ENCODE measurements at regions not wholly inside any gene's neighbourhood (a gene's known extent, or its start where the extent isn't known, plus 50 kb on each side); places are given as distances from the start of the nearest gene placed in this dataset.

GRCh38 chr5:125673359-125673950 is 749.8 kb upstream of the GRAMD2B start:
- Mint-ChIP-seq H3K27me3 (ENCODE audit: insufficient read depth, unreplicated experiment) (no peaks in the 10 kb centered on the region), H3K4me3 (ENCODE audit: unreplicated experiment) (no peak overlapping the region), H3K4me1 (ENCODE audit: low read depth, unreplicated experiment) (peaks cover 6% of the 10 kb centered on the region), H3K9me3 (ENCODE audit: unreplicated experiment) (peaks cover 18% of the 10 kb centered on the region), H3K36me3 (ENCODE audit: insufficient read depth, unreplicated experiment) (no peaks in the 10 kb centered on the region), H3K27ac (ENCODE audit: unreplicated experiment) (no peak overlapping the region)
- no peak for TF ChIP-seq CTCF (IDR thresholded peaks at IDR 0.05; ENCODE audit: insufficient read depth in 1 of 2, low read depth in 1 of 2, low read length in 1 of 2, severe bottlenecking in 1 of 2, unreplicated experiment in 1 of 2)
- BruUV-seq (replicated peaks): no TSS peak
- H3K27me3 ChIP-seq (replicated peaks; ENCODE audit: control insufficient read depth, insufficient read depth, low read length): no peaks in the 10 kb centered on the region
- no peaks in the 10 kb centered on the region for H3K36me3 ChIP-seq (ENCODE audit: control insufficient read depth, insufficient read depth, low read length)
- ChIA-PET POLR2A (no interaction called here), CTCF (no interaction called here)
- H3K4me3 ChIP-seq (ENCODE audit: low read depth, low read length): no peak overlapping the region
- DNase-seq: no peak
- intact Hi-C loops (cut with micrococcal nuclease; ENCODE audit: unreplicated experiment): no loop called here
- H3K4me1 ChIP-seq: peaks cover 10% of the 10 kb centered on the region
- no peaks in the 10 kb centered on the region for H3K9me3 ChIP-seq

- BruUV-seq (replicated peaks): no TSS peak
- no peak for DNase-seq
These were observed 743.7 kb upstream of the GRAMD2B start for GRCh38 chr5:125679522-125679921.

GRCh38 chr5:125683669-125684068 is 739.5 kb upstream of the GRAMD2B start:
- Histone ChIP-seq H3K4me3 (ENCODE audit: low read depth, low read length) (no peak overlapping the region), H3K36me3 (ENCODE audit: control insufficient read depth, insufficient read depth, low read length) (no peaks in the 10 kb centered on the region), H3K4me1 (peaks cover 12% of the 10 kb centered on the region), H3K9me3 (no peaks in the 10 kb centered on the region), H3K27me3 (replicated peaks; ENCODE audit: control insufficient read depth, insufficient read depth, low read length) (no peaks in the 10 kb centered on the region)
- DNase-seq: no peak
- no peak for TF ChIP-seq CTCF (IDR thresholded peaks at IDR 0.05; ENCODE audit: insufficient read depth in 1 of 2, low read depth in 1 of 2, low read length in 1 of 2, severe bottlenecking in 1 of 2, unreplicated experiment in 1 of 2)
- Mint-ChIP-seq H3K4me3 (ENCODE audit: unreplicated experiment) (no peak overlapping the region), H3K9me3 (ENCODE audit: unreplicated experiment) (peaks cover 13% of the 10 kb centered on the region), H3K27ac (ENCODE audit: unreplicated experiment) (peak overlapping the region; percentile 11), H3K36me3 (ENCODE audit: insufficient read depth, unreplicated experiment) (no peaks in the 10 kb centered on the region), H3K4me1 (ENCODE audit: low read depth, unreplicated experiment) (peaks cover 25% of the 10 kb centered on the region), H3K27me3 (ENCODE audit: insufficient read depth, unreplicated experiment) (no peaks in the 10 kb centered on the region)
- ChIA-PET POLR2A (no interaction called here), CTCF (no interaction called here)
- BruUV-seq (replicated peaks): no TSS peak
- intact Hi-C loops (cut with micrococcal nuclease; ENCODE audit: unreplicated experiment): no loop called here

More at GRCh38 chr5:125679522-125679921, 743.7 kb upstream of the GRAMD2B start:
- Mint-ChIP-seq H3K27me3 (ENCODE audit: insufficient read depth, unreplicated experiment) (no peaks in the 10 kb centered on the region), H3K4me1 (ENCODE audit: low read depth, unreplicated experiment) (peaks cover 20% of the 10 kb centered on the region), H3K4me3 (ENCODE audit: unreplicated experiment) (no peak overlapping the region), H3K27ac (ENCODE audit: unreplicated experiment) (no peak overlapping the region), H3K36me3 (ENCODE audit: insufficient read depth, unreplicated experiment) (no peaks in the 10 kb centered on the region), H3K9me3 (ENCODE audit: unreplicated experiment) (no peaks in the 10 kb centered on the region)
- ChIA-PET CTCF (no interaction called here), POLR2A (no interaction called here)
- Histone ChIP-seq H3K27me3 (replicated peaks; ENCODE audit: control insufficient read depth, insufficient read depth, low read length) (no peaks in the 10 kb centered on the region), H3K36me3 (ENCODE audit: control insufficient read depth, insufficient read depth, low read length) (no peaks in the 10 kb centered on the region), H3K4me1 (peaks cover 12% of the 10 kb centered on the region), H3K9me3 (no peaks in the 10 kb centered on the region), H3K4me3 (ENCODE audit: low read depth, low read length) (no peak overlapping the region)
- no peak for TF ChIP-seq CTCF (IDR thresholded peaks at IDR 0.05; ENCODE audit: insufficient read depth in 1 of 2, low read depth in 1 of 2, low read length in 1 of 2, severe bottlenecking in 1 of 2, unreplicated experiment in 1 of 2)
- intact Hi-C loops (cut with micrococcal nuclease; ENCODE audit: unreplicated experiment): no loop called here
